ENCODE measurements at regions not wholly inside any gene's neighbourhood (a gene's known extent, or its start where the extent isn't known, plus 50 kb on each side); places are given as distances from the start of the nearest gene placed in this dataset.
"Not testable (repeated sequence)": the region's sequence is repeated elsewhere in the genome, so short reads cannot be mapped to it uniquely, and the experiment has no call there.

DNA sequence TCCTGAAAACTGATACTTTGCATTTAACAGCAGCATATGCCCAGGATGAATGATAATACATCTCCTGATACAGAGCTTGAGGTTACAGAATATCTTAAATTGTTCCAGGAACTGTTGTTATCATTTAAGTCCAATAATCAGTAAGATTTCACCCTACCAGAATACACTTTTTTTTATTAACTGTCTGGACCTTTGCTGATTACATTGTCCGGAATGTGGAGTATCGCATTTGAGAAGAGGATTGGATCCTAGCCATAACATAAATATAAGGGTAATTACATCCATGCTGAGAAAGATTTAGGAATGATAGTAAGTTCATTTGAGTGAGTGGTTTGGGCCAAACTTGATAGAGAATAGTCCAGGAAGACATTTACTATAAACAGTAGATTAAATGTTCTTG lies 112.2 kb upstream of the FBXO28 start:
- TF ChIP-seq, protein P1, sequence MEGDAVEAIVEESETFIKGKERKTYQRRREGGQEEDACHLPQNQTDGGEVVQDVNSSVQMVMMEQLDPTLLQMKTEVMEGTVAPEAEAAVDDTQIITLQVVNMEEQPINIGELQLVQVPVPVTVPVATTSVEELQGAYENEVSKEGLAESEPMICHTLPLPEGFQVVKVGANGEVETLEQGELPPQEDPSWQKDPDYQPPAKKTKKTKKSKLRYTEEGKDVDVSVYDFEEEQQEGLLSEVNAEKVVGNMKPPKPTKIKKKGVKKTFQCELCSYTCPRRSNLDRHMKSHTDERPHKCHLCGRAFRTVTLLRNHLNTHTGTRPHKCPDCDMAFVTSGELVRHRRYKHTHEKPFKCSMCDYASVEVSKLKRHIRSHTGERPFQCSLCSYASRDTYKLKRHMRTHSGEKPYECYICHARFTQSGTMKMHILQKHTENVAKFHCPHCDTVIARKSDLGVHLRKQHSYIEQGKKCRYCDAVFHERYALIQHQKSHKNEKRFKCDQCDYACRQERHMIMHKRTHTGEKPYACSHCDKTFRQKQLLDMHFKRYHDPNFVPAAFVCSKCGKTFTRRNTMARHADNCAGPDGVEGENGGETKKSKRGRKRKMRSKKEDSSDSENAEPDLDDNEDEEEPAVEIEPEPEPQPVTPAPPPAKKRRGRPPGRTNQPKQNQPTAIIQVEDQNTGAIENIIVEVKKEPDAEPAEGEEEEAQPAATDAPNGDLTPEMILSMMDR (IDR thresholded peaks at IDR 0.05; ENCODE audit: low read length) = not testable (repeated sequence)
- not testable (repeated sequence) for TF ChIP-seq EZH2 (optimal IDR thresholded peaks at IDR 0.05; ENCODE audit: low read depth, low read length); EZH2phosphoT487 (IDR thresholded peaks at IDR 0.05; ENCODE audit: low read length)

Data from MM.1S (cell line).